ENCODE measurements at regions not wholly inside any gene's neighbourhood (a gene's known extent, or its start where the extent isn't known, plus 50 kb on each side); places are given as distances from the start of the nearest gene placed in this dataset.
"Not testable (repeated sequence)": the region's sequence is repeated elsewhere in the genome, so short reads cannot be mapped to it uniquely, and the experiment has no call there.

GRCh38 chr15:66635817-66636216 lies 66.2 kb upstream of the SMAD6 start:
- H3K9me3 ChIP-seq: no peaks in the 10 kb centered on the region
- H3K9me2 ChIP-seq: no peaks in the 10 kb centered on the region
- no peaks in the 10 kb centered on the region for H3F3A ChIP-seq (replicated peaks; ENCODE audit: insufficient read depth)
- no peaks in the 10 kb centered on the region for H3K36me3 ChIP-seq (replicated peaks in 1 of 2; ENCODE audit: control insufficient read depth in 1 of 2, insufficient read depth in 2 of 2, low read length in 1 of 2)
- no peak overlapping the region for H3K9ac ChIP-seq
- WGBS (ENCODE audit: low lambda C conversion rate): 91% methylated on average over 3 of the region's 4 CpGs
- H4K20me1 ChIP-seq (ENCODE audit: insufficient read depth): no peaks in the 10 kb centered on the region
- H3K4me1 ChIP-seq (ENCODE audit: control insufficient read depth in 1 of 2, insufficient read depth in 2 of 2, low read depth in 1 of 2, low read length in 1 of 2): peaks cover 0 to 34% of the 10 kb centered on the region in 2 experiments; a peak in 2 of 4 replicates
- no peak overlapping the region for H3K27ac ChIP-seq (ENCODE audit: low read depth in 2 of 2, low read length in 1 of 2)
- no peak overlapping the region for H3K4me2 ChIP-seq
- TF ChIP-seq USF1 (IDR thresholded peaks at IDR 0.05; ENCODE audit: borderline replicate concordance, low read depth): no peak
- no peak for TF ChIP-seq FOXM1 (IDR thresholded peaks at IDR 0.05; ENCODE audit: low read depth)
- TF ChIP-seq EP300 (IDR thresholded peaks at IDR 0.05; ENCODE audit: borderline replicate concordance in 1 of 2, low read depth in 1 of 2, low read length in 1 of 2): no peak
- no peak for TF ChIP-seq IRF3 (IDR thresholded peaks at IDR 0.05; ENCODE audit: low read depth, low read length)
- no peak for TF ChIP-seq MXI1 (IDR thresholded peaks at IDR 0.05; ENCODE audit: low read depth, low read length)
- TF ChIP-seq CTCF (IDR thresholded peaks at IDR 0.05): no peak
- no peak for TF ChIP-seq FOXJ3 (CRISPR knock-in tag; IDR thresholded peaks at IDR 0.05)
- no peak for TF ChIP-seq CHD2 (IDR thresholded peaks at IDR 0.05; ENCODE audit: low read length, partially characterized antibody)
- TF ChIP-seq SMC3 (IDR thresholded peaks at IDR 0.05; ENCODE audit: low read depth, low read length): no peak
- TF ChIP-seq POLR2AphosphoS5 (IDR thresholded peaks at IDR 0.05; ENCODE audit: low read depth, low read length): no peak
- no peak for TF ChIP-seq JUND (IDR thresholded peaks at IDR 0.05)
- no peak for TF ChIP-seq YY1 (IDR thresholded peaks at IDR 0.05; ENCODE audit: low read depth)
- TF ChIP-seq GABPA (IDR thresholded peaks at IDR 0.05; ENCODE audit: low read depth): no peak
- TF ChIP-seq USF2 (IDR thresholded peaks at IDR 0.05; ENCODE audit: borderline replicate concordance, low read depth, low read length): no peak
- no peak for TF ChIP-seq ZBTB33 (IDR thresholded peaks at IDR 0.05; ENCODE audit: borderline replicate concordance, low read depth)
- TF ChIP-seq MEF2A (IDR thresholded peaks at IDR 0.05; ENCODE audit: borderline replicate concordance, low read depth): no peak
- TF ChIP-seq TEAD4 (IDR thresholded peaks at IDR 0.05; ENCODE audit: borderline replicate concordance, insufficient read depth): no peak
- no peak for TF ChIP-seq FOSL2 (IDR thresholded peaks at IDR 0.05; ENCODE audit: borderline replicate concordance, low read depth)
- H3K27me3 ChIP-seq (ENCODE audit: insufficient read depth): no peaks in the 10 kb centered on the region
- no peak overlapping the region for H3K4me3 ChIP-seq (ENCODE audit: low read depth in 2 of 2, low read length in 1 of 2)
- ChIA-PET POLR2A (no interaction called here), CTCF (interaction anchor here (0.8 to 1.7 kb wide), 6 partner anchors 16 to 63 kb away, joined by 3 to 6 read pairs (median 3); no protein-coding TSS in a partner anchor)
- no peak for DNase-seq
- H3K79me2 ChIP-seq (ENCODE audit: insufficient read depth): no peaks in the 10 kb centered on the region
- H2AFZ ChIP-seq (ENCODE audit: low read depth): no peak overlapping the region

- DNase-seq; H3K79me2 ChIP-seq (ENCODE audit: insufficient read depth); H4K20me1 ChIP-seq (ENCODE audit: insufficient read depth); H2AFZ ChIP-seq (ENCODE audit: low read depth); H3F3A ChIP-seq (replicated peaks; ENCODE audit: insufficient read depth); H3K9me3 ChIP-seq; CTCF ChIA-PET; H3K4me3 ChIP-seq (ENCODE audit: low read depth in 2 of 2, low read length in 1 of 2); H3K27ac ChIP-seq (ENCODE audit: low read depth in 2 of 2, low read length in 1 of 2); H3K9me2 ChIP-seq; H3K4me2 ChIP-seq; H3K27me3 ChIP-seq (ENCODE audit: insufficient read depth); H3K36me3 ChIP-seq (replicated peaks in 1 of 2; ENCODE audit: control insufficient read depth in 1 of 2, insufficient read depth in 2 of 2, low read length in 1 of 2); H3K9ac ChIP-seq: not testable (repeated sequence)
- POLR2A ChIA-PET: interaction anchor here (1.3 kb wide), 1 partner anchor 11 kb away, joined by 4 read pairs; no protein-coding TSS in a partner anchor
- WGBS (ENCODE audit: low lambda C conversion rate): 83% methylated on average over 9 of the region's 9 CpGs
- peaks cover 0 to 22% of the 10 kb centered on the region in 2 experiments; a peak in 1 of 4 replicates for H3K4me1 ChIP-seq (ENCODE audit: control insufficient read depth in 1 of 2, insufficient read depth in 2 of 2, low read depth in 1 of 2, low read length in 1 of 2)
These were observed 65.0 kb upstream of the SMAD6 start for GRCh38 chr15:66637044-66637443.

Data from SK-N-SH (cell line).